Right ventricle myocardium superior (tissue), 1 donor: ENCODE measurements at regions not wholly inside any gene's neighbourhood (a gene's known extent, or its start where the extent isn't known, plus 50 kb on each side); places are given as distances from the start of the nearest gene placed in this dataset.
"Not testable (repeated sequence)": the region's sequence is repeated elsewhere in the genome, so short reads cannot be mapped to it uniquely, and the experiment has no call there.

Experiments used
- ATAC-seq: fragments of 200-7000 bp; cut with Tn5 transposase; one replicate; pipeline ENCODE4 v1.9.1; 2020; ENCODE audit warnings: mild to moderate bottlenecking; ENCODE audit not compliant: poor library complexity
- DNase-seq: peaks from one replicate; pipeline ENCODE4 v3.0.0-alpha.2; 2020
- intact Hi-C: fragments of 100-400 bp; cut with DNase I; formaldehyde crosslinking; loops from one replicate; pipeline ENCODE4 v1.11.2; 2022
- donor health status: DM: no; HTN: yes; CAD: no; lungs with severe emphysema.

DNA sequence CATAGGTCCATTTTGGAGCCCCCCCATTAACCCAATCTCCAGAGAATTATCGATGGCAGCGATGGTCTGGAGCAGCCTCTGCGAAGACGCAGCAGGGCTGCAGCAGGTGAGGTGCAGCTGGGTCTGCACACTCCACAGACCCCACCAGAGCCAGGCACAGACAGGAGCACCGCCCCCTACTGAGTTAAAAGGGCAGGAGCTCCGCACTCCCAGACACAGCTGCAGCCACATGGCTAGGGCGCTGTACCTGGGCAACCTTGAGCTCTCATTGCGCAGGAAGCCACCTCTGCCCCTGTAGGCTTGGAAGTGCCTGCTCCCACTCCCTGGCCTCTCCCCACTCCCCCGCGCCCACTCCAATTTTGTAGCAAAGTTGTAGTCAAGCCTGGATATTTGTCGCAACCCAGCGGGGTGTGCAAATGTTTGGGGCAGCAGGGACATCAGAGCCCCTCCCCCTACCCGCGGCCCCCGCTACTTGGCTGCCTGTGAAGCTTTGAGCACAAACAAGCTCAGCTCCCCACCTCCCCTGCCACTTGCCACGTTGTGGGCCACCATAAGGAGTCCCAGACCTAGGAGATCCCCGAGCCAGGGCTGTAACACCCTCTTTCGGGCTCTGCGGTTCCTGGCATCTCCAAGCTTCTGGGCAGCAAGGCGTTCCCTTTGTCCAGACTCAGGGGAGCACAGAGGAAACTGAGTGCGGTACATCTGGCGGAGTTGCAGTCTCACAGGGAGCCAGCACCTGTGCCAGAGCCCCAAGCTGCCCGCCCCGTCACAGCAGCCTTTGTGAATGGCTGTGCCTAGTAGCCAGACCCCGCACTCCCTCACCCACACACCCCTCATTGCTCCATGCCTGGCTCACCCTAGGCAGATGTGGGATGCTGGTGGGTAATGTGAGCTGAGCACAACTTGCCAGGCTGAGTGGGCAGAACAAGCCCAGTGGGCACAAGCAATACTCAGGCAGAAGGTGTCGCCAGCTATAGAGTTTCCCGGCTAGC, 949.7 kb upstream of the SLITRK1 start:
- no peak for DNase-seq
- no peak for ATAC-seq
- intact Hi-C loops: no loop called here

DNA sequence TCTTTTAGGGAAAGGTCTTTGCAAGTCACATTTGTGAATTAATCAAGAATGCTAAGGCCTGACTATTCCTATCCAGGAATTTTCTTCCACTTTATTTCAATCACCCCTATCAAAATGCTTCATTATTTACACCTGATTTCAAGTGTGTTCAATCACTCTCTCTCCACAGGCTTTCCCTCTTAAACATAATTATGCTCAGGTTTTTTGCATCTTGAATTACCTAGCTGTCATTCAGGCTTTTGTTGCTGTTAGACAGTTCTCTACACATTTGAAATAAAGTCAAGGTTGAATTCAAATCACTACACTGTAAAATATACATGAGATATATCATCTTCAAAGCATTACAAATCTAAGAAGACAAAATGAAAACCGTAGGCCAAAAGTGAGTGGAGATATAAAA, 941.3 kb upstream of the SLITRK1 start:
- intact Hi-C loops: no loop called here
- no peak for DNase-seq
- no peak for ATAC-seq

DNA sequence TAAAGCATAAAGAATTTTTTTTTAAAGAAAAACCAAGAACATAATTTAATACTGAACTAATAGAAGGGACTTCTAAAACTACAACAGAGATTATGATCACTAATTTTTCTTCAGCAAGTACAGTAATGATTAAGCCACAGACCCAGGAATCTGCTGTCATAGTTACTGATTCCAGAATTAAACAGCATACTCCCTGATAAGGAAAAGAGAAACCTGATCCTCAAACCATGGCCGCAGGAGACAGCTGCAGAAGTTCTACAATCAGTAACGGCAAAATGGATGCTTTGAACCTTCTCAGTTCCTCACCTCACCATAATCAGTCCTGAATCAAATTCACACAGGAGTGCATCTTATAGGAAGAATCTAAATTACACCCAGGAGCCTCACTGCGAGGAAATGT, 939.0 kb upstream of the SLITRK1 start:
- ATAC-seq: no peak
- DNase-seq: no peak
- intact Hi-C loops: no loop called here

DNA sequence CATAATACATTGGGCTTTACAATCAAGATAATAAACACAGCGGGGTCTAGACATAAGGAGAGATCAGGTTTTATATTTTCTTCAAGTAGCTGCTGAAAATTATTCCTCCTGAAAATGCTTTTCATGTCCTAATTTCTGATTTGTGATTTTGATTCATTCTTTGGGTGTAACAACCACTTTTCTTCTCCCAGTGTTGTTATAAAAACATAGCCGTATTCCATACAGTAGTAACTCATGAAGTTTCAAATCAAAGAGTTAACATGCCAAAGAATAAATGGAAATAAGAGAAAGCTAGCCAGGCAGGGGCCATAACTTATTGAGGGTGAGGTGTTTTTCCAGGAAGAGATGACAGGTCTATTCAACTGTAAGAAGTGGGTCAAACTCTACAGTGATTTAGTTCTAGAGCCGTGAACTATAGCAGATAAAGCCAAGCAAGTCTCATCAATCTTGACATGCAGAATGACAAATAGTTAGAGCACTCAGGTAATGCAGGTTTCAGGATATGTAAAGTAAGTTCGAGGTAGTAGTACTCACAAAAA, 934.4 kb upstream of the SLITRK1 start:
- intact Hi-C loops: no loop called here
- ATAC-seq: no peak
- DNase-seq: no peak

DNA sequence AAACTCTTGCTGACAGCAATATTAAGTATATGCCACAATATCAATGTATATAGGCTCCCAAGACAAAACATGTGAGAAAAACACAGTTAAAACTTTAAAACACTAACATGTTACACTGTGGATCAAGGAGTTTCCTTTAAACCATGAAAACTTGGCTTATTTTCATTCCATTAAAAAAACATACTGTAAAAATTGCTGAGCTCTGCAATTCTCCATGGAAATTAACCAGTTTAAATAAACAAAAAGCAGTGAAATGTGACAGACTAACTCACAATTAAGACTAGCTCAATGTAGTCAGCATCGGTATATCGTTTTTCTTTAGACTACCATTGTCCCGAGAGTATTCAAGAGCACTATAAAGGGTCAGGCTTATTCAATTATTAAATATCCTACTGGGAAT, 930.5 kb upstream of the SLITRK1 start:
- intact Hi-C loops: no loop called here
- ATAC-seq: no peak
- no peak for DNase-seq

DNA sequence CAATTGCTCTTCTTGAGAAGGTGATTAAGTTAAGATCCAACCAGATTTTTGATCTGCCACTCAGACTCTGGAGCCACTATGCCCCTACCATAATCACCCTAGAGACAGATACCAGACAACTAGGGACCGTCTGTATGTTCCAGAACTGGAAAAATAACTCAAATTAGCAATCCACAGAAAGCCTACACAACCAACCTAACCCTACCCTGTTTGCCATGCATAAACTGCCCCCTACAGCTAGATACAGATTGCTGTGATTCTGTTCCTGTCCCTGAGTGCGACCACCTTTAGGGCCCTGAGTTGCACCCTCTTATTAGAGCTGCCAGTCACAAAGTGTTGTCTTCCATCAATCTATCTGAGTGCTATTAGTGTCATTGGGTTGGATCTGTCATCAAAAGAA, 929.8 kb upstream of the SLITRK1 start:
- DNase-seq: no peak
- no peak for ATAC-seq
- intact Hi-C loops: no loop called here

DNA sequence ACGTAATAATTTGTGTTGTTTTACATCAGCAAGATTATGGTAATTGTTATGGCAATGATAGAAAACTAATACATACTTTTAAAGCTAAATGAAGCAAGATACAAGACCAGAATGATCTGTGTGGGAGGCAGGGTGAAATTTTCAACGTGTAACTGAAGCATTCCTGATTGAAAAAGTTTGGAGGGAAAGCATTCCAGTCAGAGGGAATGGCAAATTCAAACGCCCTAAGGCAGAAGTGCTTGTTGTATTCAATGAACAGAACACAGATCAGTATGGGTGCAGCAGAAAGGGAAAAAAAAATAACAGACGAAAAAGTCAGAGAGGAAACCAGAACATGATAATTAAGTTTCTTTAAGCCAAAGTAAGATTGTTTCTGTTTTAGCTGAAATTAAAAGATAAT, 928.5 kb upstream of the SLITRK1 start:
- intact Hi-C loops: no loop called here
- ATAC-seq (no peak), DNase-seq (no peak)

DNA sequence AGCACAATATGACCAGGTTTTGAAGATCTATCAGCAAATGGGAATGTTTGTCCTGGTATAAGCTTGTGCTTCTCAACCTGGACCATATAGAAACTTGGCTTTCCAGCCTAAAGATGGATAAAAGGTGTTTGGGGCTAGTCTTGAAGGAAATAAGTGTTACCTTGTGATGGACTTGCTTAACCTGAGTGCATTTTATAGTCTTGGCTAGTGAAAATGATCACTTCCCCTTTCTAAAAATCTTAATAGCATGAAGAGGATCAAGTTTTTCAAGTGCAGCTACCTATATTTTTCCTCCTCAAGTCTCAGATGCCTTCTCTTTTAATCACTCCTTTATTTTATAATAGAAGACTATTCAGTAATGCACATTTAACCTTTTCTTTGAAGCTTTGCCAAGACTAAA, 919.8 kb upstream of the SLITRK1 start:
- intact Hi-C loops: no loop called here
- ATAC-seq (no peak), DNase-seq (no peak)

DNA sequence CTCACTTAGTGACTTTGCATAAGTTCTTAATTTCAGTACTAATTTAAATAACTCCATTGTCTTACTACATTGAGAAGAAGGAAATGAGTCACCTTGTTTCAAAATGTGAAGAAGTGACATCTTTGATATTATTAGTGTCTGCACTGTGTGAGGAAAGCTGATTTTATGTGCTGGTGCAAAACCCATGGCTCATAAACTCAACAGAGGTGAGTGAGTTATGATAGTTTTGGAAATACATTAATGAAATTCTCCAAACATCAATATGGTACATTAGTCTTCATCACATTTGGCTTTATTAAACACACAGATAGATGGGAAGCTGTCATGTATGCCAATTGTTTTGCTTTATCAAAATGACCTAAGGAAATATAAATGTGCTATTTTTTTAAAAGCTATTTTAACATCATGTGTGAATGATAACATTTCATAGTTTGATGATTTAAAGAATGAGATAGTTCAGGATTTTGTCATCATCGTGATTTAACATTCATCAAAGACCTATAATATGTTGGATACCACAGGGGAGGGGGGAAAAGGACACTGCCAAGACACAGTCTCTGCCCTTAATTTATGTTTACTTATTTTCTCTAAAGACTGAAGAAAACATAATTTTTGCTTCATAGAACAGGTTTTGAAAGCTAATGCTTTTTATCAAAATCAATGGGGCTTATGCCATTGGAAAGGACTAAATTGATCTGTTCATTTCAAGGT, 902.3 kb upstream of the SLITRK1 start:
- ATAC-seq: no peak
- no peak for DNase-seq
- intact Hi-C loops: no loop called here

DNA sequence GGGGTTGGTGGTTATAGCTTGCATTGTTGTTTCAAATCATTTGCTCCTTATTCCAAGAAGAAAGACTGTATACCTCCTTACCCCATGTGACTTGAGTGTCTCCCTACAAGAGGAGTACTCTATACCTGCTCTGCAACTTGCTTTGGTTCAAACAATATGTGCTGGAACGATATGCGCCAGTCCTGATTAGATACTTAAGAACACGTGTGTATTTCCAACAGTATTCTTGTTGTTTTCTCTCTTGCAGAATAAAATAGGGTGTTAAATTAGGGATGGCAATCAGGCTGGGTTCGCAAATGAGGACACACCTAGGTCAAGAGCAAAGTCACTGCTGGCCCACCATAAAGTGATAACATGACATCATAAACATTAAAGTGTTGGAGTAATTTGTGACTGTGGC, 895.0 kb upstream of the SLITRK1 start:
- ATAC-seq (no peak), DNase-seq (no peak)
- intact Hi-C loops: no loop called here

DNA sequence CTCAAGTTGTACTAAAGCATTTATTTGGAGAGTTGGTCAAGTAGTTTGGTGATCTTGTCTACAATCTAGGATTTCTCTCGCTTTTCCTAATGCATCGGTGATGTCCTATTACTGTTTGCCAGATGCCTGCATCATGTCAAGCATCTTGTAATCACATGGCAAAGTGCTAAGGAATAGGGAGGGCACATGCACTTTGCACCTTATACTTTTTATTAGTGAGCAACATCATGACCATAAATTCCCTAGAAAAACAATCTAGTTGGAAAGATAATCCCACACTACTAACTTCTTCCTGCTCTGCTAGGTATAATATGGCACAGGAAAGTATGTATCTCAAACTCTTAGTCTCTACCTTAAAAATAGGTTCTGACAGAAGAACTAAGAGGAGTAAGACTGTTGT, 894.3 kb upstream of the SLITRK1 start:
- DNase-seq: no peak
- intact Hi-C loops: no loop called here
- no peak for ATAC-seq

DNA sequence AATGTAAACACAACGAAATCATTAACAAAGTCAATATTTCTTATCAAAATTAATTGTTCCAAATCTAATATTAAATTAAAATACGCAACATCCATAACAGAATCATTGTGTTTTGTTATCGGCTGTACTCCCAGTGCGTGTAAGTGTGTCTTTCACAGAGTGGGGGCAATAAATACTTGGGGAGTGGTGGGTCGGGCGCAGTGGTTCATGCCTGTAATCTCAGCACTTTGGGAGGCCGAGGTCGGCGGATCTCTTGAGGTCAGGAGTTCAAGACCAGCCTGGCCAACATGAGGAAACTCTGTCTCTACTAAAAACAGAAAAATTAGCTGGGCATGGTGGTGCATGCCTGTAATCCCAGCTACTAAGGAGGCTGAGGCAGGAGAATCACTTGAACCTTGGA, 893.6 kb upstream of the SLITRK1 start:
- DNase-seq, ATAC-seq, intact Hi-C loops: not testable (repeated sequence)

DNA sequence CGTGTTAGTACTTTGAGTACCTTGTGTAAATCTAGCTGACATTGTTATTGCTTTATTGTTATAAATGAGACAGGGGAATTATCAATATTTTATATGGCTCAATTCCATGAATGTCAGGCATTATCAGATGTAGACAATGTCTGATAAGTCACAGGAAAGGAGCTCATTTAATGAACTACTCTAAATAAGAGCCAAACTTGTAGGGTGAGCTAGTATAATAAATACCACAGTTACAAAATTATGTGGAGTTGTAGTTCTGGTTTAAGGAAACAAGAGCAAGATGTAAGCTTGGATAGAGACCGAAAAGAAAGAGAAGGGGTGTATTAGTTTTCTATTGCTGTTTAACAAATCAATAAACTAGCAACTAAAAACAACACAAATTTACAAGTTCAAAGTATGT, 891.8 kb upstream of the SLITRK1 start:
- DNase-seq: no peak
- ATAC-seq: no peak
- intact Hi-C loops: no loop called here

DNA sequence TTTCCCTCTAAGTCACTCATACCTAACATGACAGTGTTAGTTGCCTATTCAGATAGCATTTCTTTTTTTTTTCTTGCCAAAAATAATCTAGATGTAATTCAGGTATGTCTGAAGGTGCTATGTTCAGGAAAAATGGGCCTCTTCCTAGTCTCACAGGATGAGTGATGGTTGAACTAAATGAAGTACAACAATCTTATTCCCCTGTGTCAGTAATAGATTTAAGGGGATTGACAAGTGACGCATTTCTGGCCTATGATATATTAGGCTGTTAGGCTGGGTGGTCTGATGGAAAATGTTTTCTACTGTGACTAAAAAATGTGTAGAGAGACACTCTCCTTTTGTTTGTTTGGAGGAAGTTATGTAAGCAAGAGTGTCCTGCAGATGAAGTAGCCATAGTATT, 878.7 kb upstream of the SLITRK1 start:
- ATAC-seq (no peak), DNase-seq (no peak)
- intact Hi-C loops: no loop called here

DNA sequence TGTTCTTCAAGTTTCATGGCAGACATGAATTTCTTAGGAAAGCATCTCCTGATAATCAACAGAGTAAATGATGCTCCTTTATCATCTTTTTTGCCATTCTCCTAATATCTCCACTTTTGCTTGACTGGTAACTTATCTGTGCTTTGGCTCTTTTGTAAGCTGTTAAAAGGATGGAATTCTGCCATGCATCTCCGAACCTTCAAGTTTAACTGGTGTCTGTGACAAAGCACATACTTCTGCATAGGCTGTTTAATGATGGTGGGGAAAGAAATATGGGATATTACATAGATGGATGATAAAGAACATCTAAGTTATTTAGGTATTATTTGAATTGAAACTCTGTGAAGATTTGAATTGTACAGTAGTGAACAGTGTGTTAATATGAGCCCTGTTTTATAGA, 866.9 kb upstream of the SLITRK1 start:
- ATAC-seq: peak; percentile 48
- no peak for DNase-seq
- intact Hi-C loops: no loop called here

DNA sequence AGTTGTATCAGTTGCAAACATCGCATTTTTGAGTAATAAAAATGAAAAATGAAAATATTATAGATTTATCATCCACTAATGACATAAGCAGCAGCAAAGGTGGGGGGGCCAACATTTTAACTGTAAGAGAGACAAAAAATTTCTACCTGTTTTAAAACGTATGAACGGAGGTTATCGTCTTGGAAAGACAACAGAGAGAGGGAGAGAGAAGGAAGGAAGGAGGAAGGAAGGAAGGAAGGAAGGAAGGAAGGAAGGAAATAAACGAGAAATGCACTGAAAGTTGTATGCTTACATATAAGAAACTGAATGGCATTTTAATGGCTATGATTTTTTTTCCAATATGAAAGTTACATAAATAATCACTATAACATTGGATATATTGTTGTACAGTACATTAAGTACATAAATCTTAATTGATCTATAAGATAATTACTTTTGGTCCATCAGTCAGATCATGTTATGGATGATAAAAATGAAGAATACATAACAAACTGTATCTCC, 862.8 kb upstream of the SLITRK1 start:
- ATAC-seq: no peak

DNA sequence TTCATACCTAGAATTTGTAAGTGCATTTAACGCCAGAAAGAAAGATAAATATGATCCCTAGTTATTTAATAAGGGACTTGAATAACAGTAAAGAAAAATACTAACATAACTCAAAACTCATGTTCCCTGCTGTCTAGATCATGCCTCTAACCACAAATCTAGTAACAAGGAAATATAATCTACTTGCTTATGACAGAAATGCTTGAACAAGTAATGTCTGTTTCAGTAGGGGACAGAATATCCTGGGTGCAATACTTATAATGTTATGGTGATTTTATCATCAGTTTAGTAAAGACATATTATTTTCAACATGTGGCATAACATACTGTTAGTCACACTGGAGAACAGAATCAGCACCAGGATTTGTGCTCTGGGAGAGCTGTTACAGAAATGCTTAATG, 861.9 kb upstream of the SLITRK1 start:
- ATAC-seq (no peak), DNase-seq (no peak)
- intact Hi-C loops: no loop called here

More for the DNA sequence above, 862.8 kb upstream of the SLITRK1 start:
- intact Hi-C loops: no loop called here
- no peak for DNase-seq

DNA sequence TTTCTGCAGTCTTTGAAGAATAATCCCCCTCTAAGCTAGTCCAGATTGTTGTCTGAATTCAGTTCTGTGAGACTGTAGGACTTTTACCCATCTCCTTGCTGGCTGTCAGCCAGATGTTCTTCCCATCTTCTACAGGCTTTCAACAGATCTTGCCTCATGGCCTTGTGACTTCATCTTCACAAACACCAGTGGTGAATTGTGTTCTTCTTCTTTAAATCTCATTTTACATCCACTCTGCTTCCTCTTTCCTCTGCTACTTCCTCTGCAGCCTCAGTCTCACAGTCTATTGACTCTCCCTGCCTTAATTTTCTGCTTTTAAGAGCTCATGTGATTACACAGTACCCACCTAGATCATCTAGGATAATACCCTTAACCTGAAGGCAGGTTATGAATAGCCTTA, 859.0 kb upstream of the SLITRK1 start:
- ATAC-seq (no peak), DNase-seq (no peak)
- intact Hi-C loops: no loop called here

DNA sequence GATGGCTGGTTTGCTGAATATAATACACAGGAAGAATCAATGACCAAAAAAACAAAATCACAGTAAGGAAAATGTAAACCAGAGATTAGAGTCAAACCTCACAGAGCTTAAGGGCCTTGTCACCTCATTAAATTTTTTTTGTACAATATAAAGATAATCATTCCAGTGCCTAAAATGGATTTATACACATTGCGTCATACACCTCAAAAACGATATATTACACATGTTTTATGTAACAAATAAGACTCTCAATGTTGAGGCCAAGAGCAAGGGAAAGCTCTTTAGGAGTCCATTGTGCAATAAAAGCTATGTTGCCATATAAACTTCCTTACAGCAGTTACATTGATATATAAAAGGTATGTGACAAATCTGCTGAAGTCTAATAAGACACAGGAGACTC, 856.7 kb upstream of the SLITRK1 start:
- intact Hi-C loops: no loop called here
- DNase-seq (no peak), ATAC-seq (no peak)

DNA sequence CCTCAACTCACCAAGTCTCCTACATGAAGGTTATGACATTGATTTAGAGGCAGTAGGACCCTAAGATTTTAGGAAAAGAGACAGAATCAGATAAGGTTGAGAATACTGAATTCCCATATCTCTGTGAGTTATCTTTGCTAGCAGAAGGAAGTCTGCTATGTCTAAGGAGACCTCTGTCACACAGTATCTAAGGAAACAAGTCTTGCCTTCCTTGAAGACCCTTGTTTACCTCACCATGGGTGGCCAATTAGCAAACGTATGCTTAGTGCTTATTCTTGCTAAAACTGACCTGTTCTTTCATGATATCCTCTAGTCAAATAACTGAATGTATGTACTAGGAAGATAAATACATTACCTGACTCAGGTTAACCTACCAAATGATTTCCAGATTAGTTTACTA, 855.4 kb upstream of the SLITRK1 start:
- no peak for ATAC-seq
- no peak for DNase-seq
- intact Hi-C loops: no loop called here
